Mesothelial cell of epicardium (in vitro differentiated cells): ENCODE measurements at regions not wholly inside any gene's neighbourhood (a gene's known extent, or its start where the extent isn't known, plus 50 kb on each side); places are given as distances from the start of the nearest gene placed in this dataset.

Experiments
- DNase-seq, 2 experiments: peaks; one replicate each; pipeline ENCODE4 v3.0.0; 2021; ENCODE audit warnings: low spot score in 2 of 2; ENCODE audit not compliant: unreplicated experiment in 2 of 2
- H3K27ac Mint-ChIP-seq: 2 replicates; pipeline ENCODE4 v1.8.0; 2021; ENCODE audit warnings: mixed read lengths
- H3K27me3 Mint-ChIP-seq: 2 replicates; pipeline ENCODE4 v1.8.0; 2021; ENCODE audit warnings: low read depth, mixed read lengths
- H3K36me3 Mint-ChIP-seq: 2 replicates; pipeline ENCODE4 v1.8.0; 2021; ENCODE audit warnings: mixed read lengths
- H3K4me1 Mint-ChIP-seq: 2 replicates; pipeline ENCODE4 v1.8.0; 2021; ENCODE audit warnings: mixed read lengths
- H3K4me3 Mint-ChIP-seq: 2 replicates; pipeline ENCODE4 v1.8.0; 2021; ENCODE audit warnings: mild to moderate bottlenecking, moderate library complexity, mixed read lengths
- H3K9me3 Mint-ChIP-seq: 2 replicates; pipeline ENCODE4 v1.8.0; 2021; ENCODE audit warnings: mixed read lengths
- TF ChIP-seq, protein P1 (sequence below): fragments of 200-600 bp; sonication (generic); IDR thresholded peaks from one replicate; pipeline ENCODE4 v1.5.0; 2021; ENCODE audit warnings: antibody characterized with exemption; ENCODE audit not compliant: unreplicated experiment

DNA sequence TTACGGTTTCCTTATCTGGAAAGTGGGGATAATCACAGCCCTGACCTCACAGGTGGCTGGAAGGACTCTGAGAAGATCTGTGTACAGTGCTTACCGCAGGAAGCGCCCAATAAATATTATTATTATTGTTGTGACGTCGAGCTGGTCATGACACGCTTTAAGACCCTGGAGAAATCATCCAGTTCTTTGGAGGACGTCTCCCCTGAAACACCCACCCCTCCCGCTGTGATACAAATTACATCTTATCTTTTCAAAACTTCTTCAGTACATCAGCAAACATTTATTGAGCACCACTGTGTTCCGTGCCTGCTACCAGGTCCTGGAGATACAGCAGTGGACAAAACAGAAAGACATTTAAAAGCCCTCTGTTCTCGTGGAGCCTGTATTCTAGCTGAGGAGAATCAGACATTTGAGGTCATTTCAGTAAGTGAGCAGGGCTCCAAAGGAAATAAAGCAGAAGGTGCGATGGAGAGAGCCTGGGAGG is 118.7 kb downstream of the CEBPB start:
- peak overlapping the region; percentile 88 for H3K27ac Mint-ChIP-seq
- peaks cover 37% of the 10 kb centered on the region for H3K4me1 Mint-ChIP-seq
- H3K4me3 Mint-ChIP-seq, result no peak overlapping the region
- no peaks in the 10 kb centered on the region for H3K27me3 Mint-ChIP-seq
- H3K9me3 Mint-ChIP-seq, result peaks cover 2% of the 10 kb centered on the region
- no peaks in the 10 kb centered on the region for H3K36me3 Mint-ChIP-seq
- DNase-seq, result no peak
- TF ChIP-seq, protein P1, sequence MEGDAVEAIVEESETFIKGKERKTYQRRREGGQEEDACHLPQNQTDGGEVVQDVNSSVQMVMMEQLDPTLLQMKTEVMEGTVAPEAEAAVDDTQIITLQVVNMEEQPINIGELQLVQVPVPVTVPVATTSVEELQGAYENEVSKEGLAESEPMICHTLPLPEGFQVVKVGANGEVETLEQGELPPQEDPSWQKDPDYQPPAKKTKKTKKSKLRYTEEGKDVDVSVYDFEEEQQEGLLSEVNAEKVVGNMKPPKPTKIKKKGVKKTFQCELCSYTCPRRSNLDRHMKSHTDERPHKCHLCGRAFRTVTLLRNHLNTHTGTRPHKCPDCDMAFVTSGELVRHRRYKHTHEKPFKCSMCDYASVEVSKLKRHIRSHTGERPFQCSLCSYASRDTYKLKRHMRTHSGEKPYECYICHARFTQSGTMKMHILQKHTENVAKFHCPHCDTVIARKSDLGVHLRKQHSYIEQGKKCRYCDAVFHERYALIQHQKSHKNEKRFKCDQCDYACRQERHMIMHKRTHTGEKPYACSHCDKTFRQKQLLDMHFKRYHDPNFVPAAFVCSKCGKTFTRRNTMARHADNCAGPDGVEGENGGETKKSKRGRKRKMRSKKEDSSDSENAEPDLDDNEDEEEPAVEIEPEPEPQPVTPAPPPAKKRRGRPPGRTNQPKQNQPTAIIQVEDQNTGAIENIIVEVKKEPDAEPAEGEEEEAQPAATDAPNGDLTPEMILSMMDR, result no peak

DNA sequence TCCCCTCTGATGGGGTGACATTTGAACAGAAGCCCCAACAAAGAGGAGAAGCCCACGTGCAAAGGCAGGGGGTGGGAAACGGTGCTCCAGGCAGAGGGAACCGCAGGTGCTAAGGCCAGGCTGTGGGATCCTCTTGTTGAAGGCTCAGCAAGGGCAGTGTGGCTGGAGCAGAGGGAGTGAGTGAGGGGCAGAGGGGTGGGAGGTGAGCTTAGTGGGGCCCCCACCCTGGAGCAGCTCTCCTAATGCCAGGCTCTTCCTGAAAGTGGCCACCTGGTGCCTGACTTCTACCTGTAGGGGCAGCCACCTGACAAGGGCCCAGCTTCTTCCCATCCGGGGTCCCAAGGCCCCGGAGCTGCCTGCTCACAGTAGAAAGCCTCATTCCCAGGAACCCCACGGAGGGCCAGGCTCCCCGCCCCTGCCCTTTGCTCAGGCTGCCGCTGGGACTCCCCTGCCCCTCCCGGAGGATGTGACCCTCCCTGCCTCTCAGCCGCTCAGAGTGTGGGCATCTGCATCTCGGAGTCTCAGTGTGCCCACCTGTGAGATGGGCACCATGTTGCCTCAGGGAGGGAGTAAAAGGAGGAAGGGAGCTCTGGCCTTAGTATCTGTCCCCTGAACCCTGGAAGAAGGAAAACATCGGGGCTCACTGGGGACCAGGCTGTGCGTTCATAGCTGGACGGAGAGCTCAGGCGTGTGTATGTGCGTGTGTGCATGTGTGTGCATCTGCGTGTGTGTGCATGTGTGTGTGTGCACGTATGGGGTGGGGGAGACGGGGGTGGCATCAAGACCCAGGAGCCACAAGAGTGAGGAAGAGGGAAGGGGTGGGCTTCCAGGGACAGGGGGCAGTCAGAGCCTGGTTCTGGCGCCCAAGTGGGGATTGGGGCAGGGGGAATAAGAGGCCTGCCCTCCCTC is 119.4 kb downstream of the CEBPB start:
- Mint-ChIP-seq H3K9me3 (peaks cover 9% of the 10 kb centered on the region), H3K36me3 (no peaks in the 10 kb centered on the region), H3K4me1 (peaks cover 30% of the 10 kb centered on the region), H3K27ac (peak overlapping the region; percentile 88), H3K4me3 (no peak overlapping the region), H3K27me3 (no peaks in the 10 kb centered on the region)
- DNase-seq, result no peak
- TF ChIP-seq, protein P1, result no peak

DNA sequence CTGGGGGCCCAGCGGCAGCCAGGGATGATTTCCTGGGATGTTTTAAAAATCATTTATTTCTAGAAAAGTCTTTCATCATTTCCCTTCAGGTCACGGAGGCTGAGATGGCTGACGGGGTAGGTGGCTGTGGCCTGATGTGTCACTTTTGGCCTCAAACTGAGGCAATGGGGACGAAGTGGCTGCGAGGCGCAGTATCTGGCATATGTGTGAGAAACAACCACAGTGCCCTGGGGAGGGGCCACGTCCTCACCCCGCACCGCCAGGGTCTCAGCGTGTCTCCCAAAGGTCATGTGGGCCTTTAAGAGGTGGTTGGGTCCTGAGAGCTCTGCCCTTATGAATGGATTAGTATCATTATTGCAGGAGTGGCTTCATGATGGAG is 120.0 kb downstream of the CEBPB start:
- peaks cover 23% of the 10 kb centered on the region for H3K4me1 Mint-ChIP-seq
- H3K9me3 Mint-ChIP-seq, result peaks cover 11% of the 10 kb centered on the region
- H3K36me3 Mint-ChIP-seq, result no peaks in the 10 kb centered on the region
- TF ChIP-seq, protein P1, result no peak
- no peak overlapping the region for H3K4me3 Mint-ChIP-seq
- peak overlapping the region; percentile 45 for H3K27ac Mint-ChIP-seq
- no peaks in the 10 kb centered on the region for H3K27me3 Mint-ChIP-seq
- no peak for DNase-seq

DNA sequence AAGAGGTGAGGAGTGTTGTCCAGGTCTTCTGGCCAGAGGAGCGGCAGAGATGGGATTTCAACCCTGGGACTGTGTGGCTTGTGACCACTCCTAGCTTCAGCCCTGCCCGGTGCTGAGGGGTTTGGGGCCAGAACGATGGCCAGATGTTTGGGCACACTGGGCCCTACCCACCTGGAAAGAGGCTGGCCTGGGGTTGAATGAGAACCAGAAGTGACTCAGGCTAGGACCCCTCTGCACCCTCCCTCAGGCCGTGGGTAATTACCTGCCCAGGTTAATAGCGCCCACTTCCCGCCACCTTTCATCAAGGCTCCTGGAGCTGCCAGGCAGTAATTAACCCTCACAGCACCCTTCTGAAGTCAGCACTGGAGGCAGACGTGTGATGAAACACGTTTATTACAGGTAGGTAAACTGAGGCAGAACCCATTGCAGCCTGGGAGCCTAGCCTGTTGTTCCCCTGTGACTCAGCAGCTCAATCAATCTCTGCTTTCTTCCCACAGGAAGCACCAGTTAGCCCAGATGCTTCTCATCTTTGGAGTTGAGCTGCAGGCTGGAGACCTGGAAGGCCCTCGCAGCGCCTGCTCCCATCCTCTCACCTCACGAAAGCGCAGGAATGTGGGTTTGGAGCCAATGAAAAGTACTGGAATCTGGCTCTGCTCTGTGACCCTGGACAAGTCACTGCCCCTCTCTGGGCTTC is 120.8 kb downstream of the CEBPB start:
- Mint-ChIP-seq H3K4me1 (peaks cover 16% of the 10 kb centered on the region), H3K27ac (no peak overlapping the region), H3K36me3 (no peaks in the 10 kb centered on the region), H3K27me3 (no peaks in the 10 kb centered on the region), H3K9me3 (peaks cover 11% of the 10 kb centered on the region), H3K4me3 (no peak overlapping the region)
- TF ChIP-seq, protein P1, result no peak
- no peak for DNase-seq

DNA sequence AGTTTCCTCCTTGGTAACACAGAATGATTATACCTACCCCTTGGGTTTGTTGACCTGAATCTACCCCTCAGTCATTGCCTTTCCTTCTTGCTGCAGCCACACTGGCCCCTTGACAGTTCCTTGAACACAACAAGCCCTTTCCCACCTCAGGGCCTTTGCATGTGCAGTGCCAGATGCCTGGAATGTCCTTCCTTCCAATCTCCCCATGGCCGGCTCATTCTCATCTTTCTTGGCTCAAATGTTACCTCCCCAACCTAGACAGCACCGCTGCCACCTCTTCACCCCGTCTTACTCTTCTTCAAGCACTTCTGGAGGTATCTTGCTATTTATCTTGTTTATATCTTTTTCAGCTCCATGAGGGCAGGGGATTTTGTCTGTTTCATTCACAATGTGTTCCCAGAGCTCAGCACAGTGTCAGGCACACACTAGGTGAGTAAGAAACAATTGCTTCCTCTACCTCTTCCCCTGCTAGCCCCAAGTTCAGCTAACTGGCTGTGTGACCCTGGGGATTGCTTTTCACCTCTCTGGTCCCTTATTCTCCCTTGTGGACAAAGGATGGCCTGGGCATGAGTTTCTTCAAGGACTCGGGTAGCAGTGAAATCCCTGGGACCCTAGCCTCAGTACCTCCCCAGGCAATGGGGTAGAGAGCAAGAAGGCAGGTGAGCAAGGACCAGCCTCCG is 121.5 kb downstream of the CEBPB start:
- Mint-ChIP-seq H3K4me1 (peaks cover 14% of the 10 kb centered on the region), H3K9me3 (peaks cover 11% of the 10 kb centered on the region), H3K4me3 (no peak overlapping the region), H3K36me3 (no peaks in the 10 kb centered on the region), H3K27ac (no peak overlapping the region), H3K27me3 (no peaks in the 10 kb centered on the region)
- TF ChIP-seq, protein P1, result no peak
- no peak for DNase-seq
